Globus pallidus (tissue), 1 donor: ENCODE measurements at regions not wholly inside any gene's neighbourhood (a gene's known extent, or its start where the extent isn't known, plus 50 kb on each side); places are given as distances from the start of the nearest gene placed in this dataset.
"Not testable (repeated sequence)": the region's sequence is repeated elsewhere in the genome, so short reads cannot be mapped to it uniquely, and the experiment has no call there.

ENCODE experiments used
- DNase-seq: peaks from one replicate; pipeline ENCODE4 v3.0.0-alpha.2; 2015; ENCODE audit warnings: low spot score

DNA sequence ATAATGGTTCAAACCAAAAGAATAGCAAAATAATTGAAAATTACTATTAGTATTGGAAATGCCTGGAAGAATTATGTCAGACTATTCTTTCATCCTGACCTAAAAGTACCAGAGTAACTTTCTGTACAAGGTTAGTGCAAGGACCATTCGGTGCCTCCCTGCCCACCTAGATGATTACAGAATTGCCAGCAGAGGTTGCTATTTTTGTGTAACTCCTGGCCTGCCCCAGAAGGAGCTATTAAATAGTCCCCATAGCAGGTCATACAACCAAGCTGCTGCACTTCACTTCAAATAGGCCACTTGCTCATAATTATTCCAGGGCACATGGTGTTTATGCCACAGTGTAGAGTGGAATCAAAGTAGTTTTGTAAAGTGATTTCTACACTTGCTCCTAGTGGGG lies 831.1 kb upstream of the PABPC4L start:
- DNase-seq, result no peak

DNA sequence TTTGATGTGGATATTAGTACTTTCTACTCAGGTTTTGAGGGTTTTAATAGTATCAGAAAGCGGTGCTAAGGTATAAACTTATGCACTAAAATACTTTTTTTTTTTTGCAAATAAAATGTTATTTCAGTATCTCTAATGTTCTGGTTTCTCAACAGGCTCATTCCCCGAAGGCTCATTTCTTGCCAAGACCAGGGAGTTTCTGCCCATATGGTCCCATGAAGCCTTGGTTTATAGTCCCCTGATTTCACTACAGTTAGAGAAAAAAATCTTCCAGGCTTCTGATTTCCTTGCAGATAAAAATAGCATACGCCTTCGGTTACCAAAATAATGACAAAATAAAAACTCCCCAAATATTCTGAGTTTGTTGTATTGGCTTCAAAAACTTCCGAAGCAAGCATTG lies 814.2 kb upstream of the PABPC4L start:
- DNase-seq, result no peak

DNA sequence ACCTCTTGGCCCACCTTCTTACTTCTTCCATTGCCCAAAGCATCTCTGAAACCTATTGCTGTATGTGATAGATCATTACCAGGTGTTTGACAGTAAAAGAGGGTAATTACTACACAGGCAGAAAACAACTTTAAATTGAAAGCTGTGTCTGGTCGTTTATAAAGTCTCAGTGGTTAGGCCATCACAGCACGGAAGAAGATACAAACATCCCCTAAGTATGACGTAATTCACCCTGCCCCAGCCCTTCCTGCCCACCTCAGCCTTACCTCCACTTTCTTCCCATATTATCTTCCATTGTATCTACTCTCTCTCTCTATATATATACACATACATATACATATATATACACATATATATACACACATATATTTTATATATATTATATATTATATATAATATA lies 805.8 kb upstream of the PABPC4L start:
- no peak for DNase-seq

DNA sequence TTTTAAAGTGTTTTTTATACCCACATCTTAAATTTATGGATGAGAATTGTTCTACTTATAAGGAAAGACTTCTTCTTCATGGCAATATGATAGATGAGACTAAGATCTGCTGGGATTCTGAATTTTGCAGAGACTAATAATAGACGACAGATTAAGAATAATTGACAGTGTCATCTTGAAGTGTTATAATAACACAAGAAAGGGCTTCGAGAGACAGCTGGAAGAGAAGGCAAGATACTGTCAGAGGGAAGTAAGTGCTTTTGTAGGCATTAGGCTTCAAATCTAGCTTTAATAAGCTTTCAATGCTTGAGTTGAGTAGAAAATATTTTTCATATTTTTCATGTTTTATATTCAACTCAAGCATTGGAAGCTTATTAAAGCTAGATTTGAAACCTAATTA lies 797.6 kb upstream of the PABPC4L start:
- no peak for DNase-seq

DNA sequence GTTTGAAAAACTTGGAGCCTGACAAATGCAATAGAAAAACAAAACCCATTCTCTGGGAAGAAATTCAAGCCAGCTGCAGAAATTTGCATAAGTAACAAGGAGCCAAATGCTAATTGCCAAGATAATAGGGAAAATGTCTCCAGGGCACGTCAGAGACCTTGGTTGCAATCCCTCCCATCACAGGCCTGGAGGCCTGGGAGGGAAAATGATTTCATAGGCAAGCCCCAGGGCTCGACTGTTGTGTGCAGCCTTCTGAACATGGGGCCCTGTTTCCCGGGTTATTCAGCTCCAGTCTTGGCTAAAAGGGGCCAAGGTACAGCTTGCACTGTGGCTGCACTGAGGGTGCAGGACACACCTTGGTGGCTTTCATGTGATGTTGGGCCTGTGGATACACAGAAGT lies 760.4 kb upstream of the PABPC4L start:
- no peak for DNase-seq

DNA sequence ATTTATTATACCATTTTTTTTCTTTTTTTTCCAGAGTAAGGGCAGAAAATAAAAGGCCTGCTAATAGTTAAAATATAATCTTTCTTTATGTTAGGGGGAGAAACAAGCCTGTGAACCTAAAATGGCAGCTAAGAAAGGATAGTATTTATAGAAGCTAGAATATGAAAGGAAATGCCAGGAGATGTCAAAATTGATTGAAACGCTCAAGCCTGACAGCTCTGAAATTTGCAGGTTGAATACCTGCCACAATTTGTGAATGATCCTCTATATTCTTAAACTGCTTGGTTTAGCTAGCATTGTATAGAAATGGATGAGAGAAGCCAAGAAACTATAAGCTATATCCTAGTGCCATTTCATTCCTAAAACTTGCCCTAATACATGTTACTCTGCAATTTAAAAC lies 757.3 kb upstream of the PABPC4L start:
- no peak for DNase-seq

DNA sequence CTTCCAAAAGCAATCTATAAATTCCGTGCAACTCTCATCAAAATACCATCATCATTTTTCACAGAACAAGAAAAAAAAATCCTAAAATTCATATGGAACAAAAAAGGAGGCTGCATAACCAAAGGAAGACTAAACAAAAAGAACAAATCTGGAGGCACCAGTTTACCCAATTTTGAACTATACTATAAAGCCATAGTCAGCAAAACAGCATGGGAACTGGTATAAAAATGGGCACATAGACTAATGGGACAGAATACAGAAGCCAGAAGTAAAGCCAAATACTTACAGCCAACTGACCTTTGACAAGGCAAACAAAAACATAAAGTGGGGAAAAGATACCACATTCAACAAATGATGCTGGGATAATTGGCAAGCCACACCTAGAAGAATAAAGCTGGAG lies 753.5 kb upstream of the PABPC4L start:
- DNase-seq, result no peak

DNA sequence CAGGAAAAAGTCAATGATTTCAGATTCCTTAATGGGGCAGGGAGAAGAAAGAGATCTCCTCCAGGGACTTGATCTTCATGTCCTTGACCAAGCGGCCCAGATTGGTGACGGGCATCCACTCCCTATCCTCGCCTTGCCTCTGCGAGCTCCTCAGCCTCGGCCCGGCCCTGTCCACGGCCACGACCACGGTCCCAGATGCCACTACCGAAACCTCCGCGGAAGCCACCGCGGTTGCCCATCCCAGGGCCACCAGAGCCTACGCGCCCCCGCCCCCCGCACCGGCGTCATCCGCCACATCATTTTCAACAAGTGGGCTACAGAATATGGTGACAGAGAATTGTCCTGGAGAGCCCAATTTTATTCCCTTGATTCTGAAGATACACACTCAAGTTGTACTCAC lies 751.2 kb upstream of the PABPC4L start:
- no peak for DNase-seq

DNA sequence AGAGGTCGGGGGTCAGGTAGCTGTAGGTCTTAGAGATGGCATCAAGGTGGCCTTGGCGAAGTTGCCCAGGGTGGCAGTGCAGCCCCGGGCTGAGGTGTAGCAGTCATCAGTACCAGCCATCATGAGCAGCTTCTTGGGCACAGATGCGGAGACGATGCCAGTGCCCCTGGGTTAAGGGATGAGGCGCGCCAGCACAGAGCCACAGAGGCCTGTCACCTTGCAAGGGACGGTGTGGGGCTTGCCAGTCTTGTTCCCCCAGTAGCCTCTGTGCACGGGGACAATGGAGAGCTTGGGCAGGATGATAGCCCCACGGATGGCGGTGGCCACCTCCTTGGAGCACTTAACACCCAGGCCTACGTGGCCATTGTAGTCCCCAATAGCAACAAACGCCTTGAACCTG lies 750.7 kb upstream of the PABPC4L start:
- DNase-seq, result no peak

DNA sequence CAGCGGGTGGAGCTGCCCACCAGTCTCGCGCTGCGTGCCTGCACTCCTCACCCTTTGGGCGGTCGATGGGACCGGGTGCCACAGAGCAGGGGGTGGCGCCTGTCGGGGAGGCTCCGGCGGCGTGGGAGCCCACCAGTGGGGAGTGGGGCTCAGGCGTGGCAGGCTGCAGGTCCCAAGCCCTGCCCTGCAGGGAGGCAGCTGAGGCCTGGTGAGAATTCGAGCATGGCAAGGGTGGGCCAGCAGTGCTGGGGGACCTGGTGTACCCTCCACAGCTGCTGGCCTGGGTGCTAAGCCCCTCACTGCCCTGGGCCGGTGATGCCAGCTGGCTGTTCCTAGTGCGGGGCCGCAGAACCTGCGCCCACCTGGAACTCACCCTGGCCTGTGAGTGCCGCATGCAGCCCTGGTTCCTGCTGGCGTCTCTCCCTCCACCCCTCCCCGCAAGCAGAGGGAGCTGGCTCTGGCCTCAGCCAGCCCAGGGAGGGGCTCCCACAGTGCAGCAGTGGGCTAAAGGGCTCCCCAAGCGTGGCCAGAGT lies 746.6 kb upstream of the PABPC4L start:
- DNase-seq, result no peak

DNA sequence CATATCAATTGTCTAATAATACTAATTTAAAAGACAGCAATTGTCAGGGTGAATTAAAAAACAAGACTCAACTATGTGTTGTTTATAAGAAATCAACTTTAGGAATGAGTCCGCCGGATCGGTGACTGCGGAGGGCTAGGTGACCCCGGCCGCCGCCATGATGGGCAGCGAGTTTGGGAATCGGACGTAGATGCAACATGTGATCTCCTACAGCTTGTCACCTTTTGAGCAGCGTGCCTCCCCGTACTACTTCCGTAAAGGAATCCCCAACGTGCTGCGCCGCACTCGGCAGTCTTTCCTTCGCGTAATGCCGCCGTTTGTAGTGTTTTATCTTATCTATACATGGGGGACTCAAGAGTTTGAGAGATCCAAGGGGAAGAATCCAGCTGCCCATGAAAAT lies 742.5 kb upstream of the PABPC4L start:
- DNase-seq, result no peak

DNA sequence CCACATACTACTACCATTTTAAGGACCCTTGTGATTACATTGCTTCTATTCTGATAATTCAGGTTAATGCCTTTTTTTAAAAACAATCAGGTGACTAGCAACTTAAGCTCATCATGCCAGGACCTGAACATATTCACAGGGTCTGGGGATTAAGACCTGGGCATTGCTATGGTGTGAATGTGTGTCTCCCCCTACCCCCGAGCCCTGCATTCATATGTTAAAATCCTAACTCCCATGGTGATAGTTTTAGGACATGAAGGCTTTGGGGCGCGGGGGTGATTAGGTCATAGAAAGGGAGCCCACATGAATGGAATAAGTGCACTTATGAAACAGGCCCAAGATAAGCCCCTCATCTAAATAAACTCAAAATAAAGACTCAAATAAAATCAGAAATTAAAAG lies 734.4 kb upstream of the PABPC4L start:
- DNase-seq, result no peak

DNA sequence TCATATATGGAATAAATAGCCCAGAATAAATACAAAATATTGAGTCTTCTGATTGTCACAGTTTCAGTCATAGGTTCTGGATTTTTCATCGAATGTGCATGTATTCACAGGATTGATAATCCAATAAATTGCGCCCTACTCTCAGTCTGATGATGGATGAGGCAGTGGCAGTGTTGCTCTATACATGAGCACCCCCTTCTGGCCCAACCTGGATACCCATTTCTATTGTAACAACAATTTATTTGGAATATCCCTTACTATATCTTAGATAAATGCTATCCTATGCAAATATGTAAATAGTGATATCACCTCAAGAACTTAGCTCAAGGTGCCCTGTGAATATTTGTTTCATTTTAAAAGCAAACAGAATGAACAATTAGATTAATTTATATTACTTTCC lies 733.7 kb upstream of the PABPC4L start:
- no peak for DNase-seq

DNA sequence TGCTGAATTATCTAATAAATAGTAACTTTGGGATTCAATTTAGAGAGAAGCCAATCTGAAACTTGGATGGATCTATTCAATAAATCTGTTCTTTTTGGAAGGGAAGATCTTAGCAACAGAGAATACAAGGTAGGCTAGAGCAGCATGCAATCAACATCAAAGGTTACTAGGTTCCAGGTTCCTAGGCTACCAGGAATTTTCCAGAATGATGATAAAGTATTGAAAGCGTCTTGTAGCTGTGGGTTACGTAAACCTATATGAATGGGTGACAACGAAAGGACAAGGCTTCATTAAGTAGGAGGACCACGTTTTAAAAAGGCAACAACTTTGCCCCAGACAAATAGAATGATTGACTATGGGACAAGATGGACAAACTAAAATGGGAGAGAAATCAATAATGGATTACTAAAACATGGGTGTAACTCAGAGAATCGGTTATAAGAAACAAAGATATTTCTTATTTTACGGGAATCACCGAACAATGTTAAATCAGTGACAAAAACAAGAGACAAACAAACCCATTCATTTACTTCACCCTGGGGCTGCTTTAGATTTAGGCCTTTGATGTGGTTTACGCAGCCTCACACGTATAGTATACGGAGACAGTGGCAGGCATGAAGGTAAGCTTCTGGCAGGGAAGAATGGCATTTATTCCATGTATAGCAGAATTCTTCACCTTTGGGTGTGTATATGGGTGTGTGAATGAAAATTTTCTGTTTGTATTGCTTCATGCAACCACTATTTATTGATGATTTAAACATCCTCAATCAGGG lies 732.6 kb upstream of the PABPC4L start:
- no peak for DNase-seq

DNA sequence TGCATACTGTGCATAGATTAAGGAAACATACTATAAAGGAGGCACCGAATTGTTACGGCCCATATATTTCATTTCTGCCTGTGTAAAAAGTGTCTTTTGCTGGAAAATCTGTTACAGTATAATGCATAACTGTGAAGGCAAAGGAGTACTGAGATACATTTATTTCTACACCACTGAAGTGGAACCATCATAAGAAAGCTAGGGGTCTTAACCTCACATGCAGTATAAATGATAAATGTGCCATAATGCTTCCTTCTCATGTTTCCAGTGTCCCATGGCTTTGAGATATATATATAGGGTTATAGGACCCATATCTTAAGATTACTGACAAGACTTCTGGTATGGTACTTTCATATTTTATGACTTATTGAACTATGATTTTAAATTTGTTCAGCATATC lies 713.8 kb upstream of the PABPC4L start:
- no peak for DNase-seq

DNA sequence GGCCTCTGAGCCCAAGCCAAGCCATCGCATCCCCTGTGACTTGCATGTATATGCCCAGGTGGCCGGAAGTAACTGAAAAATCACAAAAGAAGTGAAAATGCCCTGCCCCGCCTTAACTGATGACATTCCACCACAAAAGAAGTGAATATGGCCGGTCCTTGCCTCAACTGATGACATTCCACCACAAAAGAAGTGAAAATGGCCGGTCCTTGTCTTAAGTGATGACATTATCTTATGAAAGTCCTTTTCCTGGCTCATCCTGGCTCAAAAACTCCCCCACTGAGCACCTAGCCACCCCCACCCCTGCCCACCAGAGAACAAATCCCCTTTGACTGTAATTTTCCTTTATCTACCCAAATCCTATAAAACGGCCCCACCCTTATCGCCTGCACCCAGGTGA lies 712.7 kb upstream of the PABPC4L start:
- DNase-seq, result not testable (repeated sequence)

DNA sequence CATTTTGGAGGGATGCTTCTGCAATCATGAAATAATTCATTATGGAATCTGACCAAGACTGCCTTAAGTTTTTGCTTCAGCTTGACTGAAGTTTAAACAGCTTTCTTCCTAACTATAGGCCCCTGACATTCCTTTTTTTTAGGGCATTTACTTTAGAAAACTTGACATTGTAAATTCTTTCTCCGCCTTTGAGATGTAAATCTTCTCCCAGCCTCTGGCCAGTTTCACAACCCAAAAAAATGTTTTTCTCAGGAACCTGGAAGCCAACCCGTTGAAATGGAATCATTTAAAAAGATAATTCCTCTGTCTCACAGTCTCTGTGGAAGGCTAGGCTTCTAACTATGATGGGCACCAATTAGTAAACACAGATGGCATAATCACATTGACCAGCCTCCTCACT lies 710.4 kb upstream of the PABPC4L start:
- no peak for DNase-seq

DNA sequence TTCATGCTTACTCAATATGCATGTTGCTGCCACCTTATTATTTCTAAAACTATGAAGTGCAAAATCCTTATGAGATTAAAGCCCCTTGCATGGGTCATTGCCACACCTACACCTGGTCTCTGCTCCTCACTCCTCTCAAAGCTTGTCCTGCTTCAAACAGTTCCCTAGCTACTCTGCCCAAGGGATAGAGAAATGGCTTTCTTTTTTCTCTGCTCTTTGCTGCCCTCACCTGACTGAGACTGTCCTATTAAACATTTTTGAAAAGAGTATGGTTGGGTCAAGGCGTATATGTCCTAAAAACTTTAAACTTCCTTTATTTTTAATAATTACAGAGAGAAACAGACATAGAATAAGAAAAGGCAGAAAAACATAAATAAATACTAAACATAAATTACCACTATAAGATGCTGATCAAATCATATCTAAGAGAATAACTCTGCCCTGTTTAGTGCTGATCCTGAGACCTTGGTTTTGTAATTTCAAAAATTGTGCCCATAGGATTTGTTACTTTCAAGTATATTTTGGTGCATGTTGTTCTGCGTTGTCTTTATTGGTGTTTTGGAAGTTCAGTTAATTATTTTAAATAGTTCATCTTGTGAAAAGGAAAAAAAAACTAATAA lies 704.9 kb upstream of the PABPC4L start:
- DNase-seq, result no peak

DNA sequence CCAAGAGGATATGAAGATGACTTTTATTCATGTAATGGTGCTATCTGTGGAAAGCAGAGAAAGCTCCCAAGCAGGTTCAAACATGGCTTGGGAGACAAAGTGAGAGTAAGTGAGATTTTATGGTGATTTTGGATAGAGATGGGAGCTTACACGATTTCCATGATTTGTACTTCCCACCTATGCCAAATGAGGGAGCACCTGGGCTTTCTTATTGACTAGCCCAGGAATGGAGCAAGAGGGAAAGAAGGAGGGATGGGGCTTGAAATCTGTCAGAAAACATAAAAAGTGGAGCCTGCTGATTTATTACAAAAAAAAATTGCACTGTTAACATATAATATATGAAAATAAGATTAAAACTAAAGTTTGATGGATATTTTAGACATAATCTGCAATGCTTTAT lies 703.5 kb upstream of the PABPC4L start:
- DNase-seq, result no peak

DNA sequence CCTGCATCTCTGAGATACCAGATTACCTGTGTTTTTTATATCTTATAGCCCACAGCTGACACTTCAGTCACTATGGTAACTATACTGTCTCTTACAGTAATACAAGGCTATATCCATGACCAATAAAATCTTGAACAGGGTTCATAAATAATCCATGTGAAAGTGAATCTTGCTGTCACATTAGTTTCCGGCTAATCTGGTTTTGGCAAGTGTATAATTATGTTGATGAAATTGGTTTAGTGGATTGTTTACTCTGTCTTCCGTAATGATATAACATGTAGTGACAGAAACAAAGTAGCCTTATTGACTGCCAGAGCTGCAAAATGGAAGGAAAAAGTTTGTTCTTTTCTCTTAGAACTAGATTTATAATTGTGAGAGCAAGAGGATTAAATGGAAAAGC lies 686.6 kb upstream of the PABPC4L start:
- DNase-seq, result no peak

DNA sequence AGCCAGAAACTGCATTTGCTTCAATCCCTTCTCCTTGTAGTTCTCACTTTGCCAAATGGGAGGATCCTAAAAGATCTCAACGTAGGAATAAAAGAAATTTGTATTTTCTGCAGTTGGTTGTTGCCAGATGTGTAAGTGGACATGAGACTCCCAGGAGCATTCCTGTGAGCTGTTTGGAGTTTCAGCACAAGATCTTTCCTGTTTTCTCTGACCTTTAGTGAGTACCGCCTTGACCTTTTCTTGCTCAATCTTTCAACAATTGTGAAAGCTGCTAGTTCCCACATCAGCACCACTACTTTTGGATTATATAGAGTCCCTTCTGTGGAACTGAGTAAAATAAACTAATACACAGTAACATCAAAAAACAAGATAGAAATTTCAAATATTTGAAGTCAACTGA lies 683.8 kb upstream of the PABPC4L start:
- no peak for DNase-seq

DNA sequence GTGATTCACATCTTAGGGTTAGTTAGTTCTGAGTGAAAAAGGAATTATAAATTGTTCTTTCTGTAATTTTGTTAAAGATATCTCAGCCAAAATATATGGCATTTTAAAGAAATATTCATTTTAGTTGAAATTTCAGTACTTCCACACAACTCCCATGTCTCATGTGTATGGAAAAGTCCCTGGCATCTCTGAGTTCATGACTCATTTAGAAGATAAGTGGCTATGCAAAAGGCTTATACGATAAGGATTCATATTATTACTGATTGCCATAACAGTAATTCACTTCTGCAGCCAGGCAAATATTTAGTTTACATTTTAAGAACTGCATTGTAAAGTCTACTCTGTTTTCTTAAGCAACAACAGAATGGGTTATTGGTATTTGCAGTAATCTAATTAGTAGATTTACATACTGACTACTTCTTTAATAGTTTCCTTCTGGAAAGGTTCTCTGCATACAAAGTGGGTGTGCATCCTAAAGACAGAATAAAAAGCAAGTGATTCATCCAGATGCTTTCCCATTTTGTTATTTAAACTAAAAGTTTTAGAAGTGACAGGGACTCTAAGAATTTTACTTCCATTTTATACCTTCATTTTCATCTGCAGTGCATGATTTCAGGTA lies 682.4 kb upstream of the PABPC4L start:
- DNase-seq, result no peak

DNA sequence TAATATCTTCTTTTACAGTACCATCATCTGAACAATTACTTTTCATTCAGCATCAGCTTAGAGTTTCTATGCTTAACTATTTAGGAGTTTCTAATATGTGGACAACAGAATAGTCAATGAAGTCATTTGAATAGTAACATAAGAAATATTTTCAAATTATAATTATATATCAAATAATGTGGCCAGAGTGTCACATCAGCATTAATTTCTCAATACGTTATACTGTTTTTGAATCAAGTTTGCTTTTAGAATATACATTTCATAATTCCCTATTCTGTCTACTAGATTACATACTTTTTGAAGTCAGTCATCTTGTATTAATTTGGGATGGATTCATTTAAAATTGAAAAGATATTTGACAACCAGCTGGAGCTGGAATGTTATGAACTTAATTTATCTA lies 677.4 kb upstream of the PABPC4L start:
- DNase-seq, result no peak
